ENCODE measurements at regions not wholly inside any gene's neighbourhood (a gene's known extent, or its start where the extent isn't known, plus 50 kb on each side); places are given as distances from the start of the nearest gene placed in this dataset.

GRCh38 chr1:219271818-219272535, 98.3 kb downstream of the LYPLAL1 start:
- DNase-seq (ENCODE audit: low read depth): peak; percentile 28

DNA sequence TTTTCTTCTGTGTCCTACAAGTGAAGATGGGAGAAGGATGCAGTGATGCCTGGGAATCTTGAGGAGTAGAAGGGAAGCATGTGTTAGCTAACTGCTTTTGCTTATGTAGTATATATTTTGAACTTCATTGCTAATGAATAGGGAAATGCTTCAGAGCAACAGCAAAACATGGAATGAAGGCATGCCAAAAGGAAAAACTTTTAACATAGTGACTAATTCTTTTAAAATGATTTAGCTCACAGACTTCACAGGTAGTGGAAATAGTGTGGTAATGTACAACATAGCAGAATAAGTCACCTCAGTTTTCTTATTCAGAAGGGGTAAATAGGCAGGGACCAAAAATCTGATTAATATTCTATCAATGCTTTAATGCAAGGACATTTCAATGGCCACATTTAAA, 95.5 kb downstream of the LYPLAL1 start:
- DNase-seq (ENCODE audit: low read depth): no peak

- DNase-seq (ENCODE audit: low read depth): no peak
These were observed 92.8 kb downstream of the LYPLAL1 start for GRCh38 chr1:219266524-219266923.

- DNase-seq (ENCODE audit: low read depth): no peak
These were observed 91.4 kb downstream of the LYPLAL1 start for GRCh38 chr1:219265026-219265515.

GRCh38 chr1:219264561-219264960, 90.9 kb downstream of the LYPLAL1 start:
- DNase-seq (ENCODE audit: low read depth): no peak
